HG03558 (cell line): ENCODE measurements at regions not wholly inside any gene's neighbourhood (a gene's known extent, or its start where the extent isn't known, plus 50 kb on each side); places are given as distances from the start of the nearest gene placed in this dataset.

Source experiments
- ATAC-seq: cut with Tn5 transposase; IDR thresholded peaks from one replicate; pipeline ENCODE4 v1.9.1; 2021; ENCODE audit warnings: moderate number of reproducible peaks; ENCODE audit not compliant: unreplicated experiment; ENCODE audit errors: extremely low read depth

DNA sequence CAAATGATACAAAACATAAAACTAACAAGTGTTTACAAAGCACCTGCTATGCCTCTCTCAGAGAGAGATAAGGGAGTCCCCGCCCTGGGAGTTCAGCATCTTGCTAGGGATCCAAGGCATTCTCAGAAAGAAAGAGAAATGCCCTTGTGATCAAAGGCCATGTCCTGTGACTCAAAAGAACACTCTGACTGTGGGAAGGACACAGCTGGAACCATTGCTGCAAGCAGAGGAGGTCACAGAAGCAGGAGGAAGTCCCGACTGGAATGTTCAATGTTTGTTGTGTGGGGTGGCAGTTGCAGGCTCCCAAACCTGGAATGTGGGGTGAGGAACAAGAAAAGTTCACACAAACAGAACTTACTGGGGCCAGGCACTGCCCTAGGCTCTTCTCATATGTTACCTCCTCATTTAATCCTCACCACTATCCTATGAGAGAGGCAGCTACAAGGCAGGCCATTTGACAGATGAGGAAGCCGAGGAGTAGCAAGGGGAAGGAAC is 93.0 kb upstream of the GRIK3 start:
- ATAC-seq: no peak

DNA sequence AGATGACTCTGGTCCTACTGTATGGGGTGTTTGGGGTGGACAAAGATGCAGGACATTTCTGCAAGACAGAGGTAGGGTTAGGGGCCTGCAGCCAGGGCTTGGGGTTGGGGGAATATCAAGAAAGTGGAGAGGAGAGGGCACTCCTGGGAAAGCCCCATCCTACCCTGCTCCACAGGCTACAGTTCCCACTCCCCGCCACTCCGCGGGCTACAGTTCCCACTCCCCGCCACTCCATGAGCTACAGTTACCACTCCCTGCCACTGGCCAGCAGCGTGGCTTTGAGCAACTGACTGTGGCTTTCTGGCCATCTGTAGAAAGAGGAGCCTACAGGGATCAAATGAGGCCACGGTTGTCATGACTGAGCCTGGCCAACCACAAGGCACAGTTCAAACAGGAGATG is 93.8 kb upstream of the GRIK3 start:
- ATAC-seq: no peak

GRCh38 chr1:37130221-37130948 is 96.1 kb upstream of the GRIK3 start:
- no peak for ATAC-seq

DNA sequence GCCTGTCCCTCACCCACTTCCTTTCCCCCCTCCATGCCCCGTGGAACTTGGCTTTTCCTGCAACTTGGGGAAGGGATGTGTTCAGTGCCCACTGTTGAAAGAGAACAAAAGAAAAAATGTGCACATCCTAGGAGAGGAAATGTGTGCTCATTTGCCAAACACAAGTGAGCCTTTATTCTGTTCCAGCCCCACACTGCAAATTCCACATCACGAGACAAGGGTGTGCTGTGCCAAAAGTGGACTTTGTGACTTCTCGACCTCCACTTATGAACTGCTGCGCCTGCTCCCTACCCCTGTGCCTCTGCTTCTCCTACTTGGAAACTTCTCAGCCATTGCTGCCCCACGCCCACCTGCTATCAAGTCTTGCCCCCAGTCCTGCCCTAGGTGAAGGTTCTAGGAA is 97.0 kb upstream of the GRIK3 start:
- no peak for ATAC-seq

DNA sequence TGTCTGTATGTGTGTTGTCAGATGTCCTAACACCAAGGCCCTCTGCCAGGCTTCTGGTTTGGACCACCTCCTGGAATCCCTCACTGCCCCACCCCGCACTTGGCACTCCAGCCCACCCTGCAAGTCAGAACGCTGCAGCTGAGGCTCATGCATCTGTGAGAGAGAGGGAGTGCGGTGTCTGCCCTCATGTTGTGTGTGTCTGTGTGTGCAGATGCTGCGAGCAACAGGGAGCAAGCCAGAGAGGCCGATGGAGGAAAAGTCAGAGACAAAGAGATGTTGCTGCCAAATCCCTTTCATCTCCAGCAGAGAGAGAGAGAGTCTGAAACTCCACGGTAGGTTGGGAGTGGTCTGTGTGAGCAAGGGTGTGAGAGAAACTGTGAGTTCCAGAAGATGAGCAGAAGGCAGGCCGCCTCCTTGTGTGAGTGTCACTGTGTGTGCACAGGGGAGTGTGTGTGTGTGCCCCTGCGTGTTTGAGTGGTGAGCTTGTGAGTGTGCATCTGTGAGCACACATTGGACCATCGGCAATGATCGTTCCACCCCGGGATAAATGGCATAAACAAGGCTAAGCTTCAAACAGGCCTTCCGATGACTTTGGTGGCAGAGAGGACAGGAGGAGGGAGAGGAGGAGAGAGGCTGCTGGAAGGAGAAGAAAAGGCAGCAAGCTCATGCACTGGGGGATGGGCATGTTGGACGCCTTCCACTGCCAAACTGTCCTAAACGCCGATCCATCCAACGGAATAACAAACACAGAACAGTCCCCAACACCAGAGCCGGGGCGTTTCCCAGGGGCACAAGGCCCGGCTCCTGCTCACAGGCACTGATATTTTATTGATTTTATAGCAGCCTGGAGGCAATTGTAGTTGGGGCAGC is 99.2 kb upstream of the GRIK3 start:
- no peak for ATAC-seq

DNA sequence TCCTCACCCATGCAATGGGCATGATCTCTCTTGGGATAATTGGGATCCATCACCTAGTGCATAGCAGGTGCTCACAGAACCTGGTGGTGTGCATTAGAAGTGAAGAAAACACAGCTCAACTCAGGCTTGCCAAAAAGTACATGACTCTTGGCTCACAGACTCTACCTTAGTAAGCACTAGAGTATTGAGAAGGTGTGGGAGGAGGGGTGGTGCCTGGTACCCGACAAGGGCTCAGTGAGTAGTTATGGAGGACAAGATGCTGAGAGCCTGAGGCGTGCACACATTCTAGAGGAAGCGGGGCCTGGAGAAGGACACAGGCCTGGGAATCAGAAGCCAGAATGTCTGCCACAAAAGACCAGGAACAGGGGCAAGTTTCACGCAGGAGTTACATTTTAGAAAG is 100.3 kb upstream of the GRIK3 start:
- ATAC-seq: no peak

DNA sequence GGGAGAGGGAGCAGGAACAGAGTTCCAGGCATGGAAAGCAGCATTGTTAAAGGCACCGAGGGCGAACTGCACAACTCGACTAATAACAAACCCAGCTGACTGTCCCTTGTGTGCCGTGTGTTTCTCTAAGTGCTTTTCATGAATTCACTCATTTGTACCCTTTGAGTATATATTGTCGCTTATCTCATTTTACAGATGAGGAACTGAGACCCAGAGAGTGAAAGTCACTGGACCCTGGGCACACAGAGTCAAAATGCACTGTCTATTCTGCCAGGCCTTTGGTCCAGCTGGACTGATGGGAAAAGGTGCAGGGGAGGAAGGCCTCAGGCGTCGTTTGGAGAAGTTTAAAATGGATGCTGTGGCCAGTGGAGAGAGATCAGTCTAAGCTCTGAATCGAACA is 100.7 kb upstream of the GRIK3 start:
- ATAC-seq: no peak

- ATAC-seq: no peak
Measured at GRCh38 chr1:37137014-37137413, 102.7 kb upstream of the GRIK3 start.

GRCh38 chr1:37137601-37138000 is 103.3 kb upstream of the GRIK3 start:
- no peak for ATAC-seq

DNA sequence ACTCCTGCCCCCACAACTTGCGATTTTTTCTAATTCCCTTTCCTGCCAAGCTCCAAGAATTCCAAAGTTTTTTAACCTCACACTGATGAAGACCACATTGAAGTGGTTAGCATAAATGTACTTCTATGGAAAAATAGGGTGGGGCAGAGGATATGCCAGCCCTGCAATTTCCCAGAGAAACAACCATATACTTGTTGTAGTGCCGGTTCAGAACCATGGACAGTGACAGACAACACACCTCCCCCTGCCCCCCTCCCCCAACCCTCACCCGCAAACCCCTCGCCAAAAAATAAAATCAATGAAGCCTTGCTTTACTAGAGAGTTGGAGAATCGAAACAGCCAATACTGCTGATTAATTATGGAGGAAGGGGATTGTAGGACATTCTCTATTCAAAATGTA is 109.5 kb upstream of the GRIK3 start:
- ATAC-seq: no peak

GRCh38 chr1:37146071-37146470 is 111.8 kb upstream of the GRIK3 start:
- no peak for ATAC-seq

GRCh38 chr1:37147392-37147831 is 113.1 kb upstream of the GRIK3 start:
- ATAC-seq: no peak

- no peak for ATAC-seq
Measured at GRCh38 chr1:37147906-37148305, 113.6 kb upstream of the GRIK3 start.

DNA sequence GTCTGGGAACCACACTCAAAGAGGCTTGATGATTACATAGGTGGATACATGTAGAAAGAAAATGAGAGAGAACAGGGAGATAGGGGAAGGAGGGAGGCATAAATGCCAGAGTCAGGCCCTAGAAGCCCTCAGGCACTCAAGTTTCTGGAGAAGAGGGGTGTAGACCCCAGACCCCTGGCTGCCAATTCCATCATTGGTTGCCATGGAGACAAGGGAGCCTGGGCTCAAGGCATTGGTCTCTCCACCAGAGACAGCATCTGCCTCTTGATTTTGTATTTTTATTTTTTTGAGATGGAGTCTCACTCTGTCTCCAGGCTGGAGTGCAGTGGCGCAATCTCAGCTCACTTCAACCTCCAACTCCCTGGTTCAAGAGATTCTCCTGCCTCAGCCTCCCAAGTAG is 114.3 kb upstream of the GRIK3 start:
- ATAC-seq: no peak

DNA sequence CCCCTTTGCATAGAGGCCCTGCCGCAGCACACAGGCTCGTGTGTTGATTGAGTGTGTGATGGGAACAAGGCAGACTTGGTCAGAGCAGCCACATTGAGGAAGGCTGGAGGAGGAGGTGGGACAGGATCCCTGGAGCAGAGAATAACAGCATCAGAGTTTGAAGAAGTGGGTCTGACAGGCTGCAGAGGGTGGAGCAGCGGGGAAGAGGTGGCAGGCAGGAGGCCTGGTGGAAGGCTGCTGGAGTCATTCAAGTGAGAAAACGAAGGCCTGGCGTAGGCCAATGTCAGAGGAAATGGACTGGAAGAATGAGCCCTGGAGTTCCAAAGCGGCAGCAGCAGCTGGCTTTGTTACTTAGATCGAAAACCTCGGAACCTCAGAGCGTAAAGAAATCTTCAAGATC is 115.0 kb upstream of the GRIK3 start:
- ATAC-seq: no peak

GRCh38 chr1:37150986-37151385 is 116.7 kb upstream of the GRIK3 start:
- no peak for ATAC-seq

DNA sequence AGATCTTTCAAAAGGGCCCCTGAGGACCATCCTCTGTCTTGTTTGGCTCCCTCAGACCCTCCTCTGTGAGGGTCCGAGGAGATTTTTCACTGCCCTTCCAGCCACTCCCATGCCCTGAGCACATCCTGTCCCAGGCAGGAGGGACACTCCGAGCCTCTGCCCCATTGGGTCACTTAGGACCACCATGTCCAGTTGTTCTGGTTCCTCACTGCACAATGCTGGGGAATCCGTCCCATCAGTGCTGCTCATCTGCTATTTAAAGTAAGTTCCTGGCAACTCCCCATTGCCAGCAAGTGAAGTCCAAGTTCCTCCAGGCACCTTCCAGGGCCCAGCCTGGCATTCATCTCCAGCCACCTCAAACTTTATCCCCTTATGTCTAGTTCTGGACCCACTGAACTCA is 117.5 kb upstream of the GRIK3 start:
- no peak for ATAC-seq

DNA sequence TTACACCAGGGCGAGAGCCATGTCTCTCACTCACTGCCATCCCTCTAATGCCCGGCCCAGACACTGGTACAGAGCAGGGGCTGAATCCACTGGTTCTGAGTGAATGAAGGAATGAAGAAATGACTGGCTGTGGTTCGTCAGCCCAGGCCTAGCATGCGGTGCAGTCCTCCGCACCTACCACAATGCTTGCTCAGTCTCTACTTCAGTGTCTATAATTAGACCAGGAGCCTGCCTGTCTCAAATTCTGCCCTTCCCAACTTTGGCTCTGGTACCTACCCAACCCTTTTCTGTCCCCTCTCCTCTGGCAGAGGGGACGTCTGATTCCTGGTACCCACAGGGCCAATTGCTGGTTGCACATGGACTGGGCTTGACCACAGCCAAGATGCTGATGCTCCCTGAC is 118.2 kb upstream of the GRIK3 start:
- ATAC-seq: no peak

DNA sequence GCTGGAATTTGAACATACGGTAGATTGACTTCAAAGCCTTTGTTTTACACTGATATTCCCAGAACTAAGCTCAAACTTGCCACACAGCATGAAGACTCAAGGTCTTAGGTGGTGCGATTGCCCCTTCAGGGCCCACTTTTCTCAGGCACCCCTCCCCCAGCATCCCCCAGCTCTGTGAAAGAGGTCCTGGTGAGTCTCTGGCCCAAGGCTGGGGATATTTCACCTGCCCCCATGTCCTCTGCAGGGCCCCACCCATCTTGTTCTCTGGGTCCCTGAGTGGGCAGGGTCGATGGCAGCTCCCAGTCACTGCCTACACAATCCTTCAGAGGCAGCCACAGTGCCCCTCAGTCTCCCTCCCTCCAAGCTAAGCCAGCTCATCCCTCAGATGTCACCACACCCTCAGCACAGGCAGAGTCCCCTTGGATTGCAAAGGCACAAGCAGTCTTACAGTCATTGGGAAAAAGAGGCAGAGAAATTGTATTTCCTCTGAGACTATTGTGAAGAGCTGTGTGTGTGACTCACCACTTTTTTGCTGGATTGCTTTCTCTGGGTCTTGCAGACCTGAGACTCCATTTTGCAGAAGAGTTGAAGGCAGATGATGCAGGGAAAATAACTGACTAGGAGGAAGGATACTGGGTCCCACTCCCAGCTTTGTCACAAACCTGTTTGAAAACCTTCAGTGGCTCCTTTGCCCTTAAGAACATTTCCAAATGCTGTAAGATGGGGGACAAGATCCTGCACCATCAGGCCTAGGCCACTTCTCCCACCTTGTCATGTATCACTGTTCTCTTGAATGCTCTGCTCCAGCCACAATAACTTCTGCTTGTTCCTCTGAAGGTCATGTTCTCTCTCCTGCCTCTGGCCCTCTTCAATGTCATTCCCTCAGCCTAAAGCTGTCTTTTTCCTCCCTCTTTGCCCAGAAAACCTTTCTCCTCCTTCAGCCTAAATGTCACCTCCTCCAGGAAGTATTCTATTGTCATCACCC is 119.1 kb upstream of the GRIK3 start:
- ATAC-seq: no peak

- ATAC-seq: no peak
Measured at GRCh38 chr1:37156646-37157045, 122.3 kb upstream of the GRIK3 start.
